Trophoblast cell (in vitro differentiated cells and primary cell): ENCODE measurements at regions not wholly inside any gene's neighbourhood (a gene's known extent, or its start where the extent isn't known, plus 50 kb on each side); places are given as distances from the start of the nearest gene placed in this dataset.
"Not testable (repeated sequence)": the region's sequence is repeated elsewhere in the genome, so short reads cannot be mapped to it uniquely, and the experiment has no call there.

Source experiments
- DNase-seq, 2 donors: peaks; one replicate each; pipeline ENCODE4 v3.0.0-alpha.2; 2016
- H2AFZ ChIP-seq: 2 replicates; pipeline ENCODE4 v1.6.1; 2013; ENCODE audit warnings: low read length, moderate library complexity, mild to moderate bottlenecking; ENCODE audit not compliant: insufficient read depth, poor library complexity
- H2AK5ac ChIP-seq: 2 replicates; pipeline ENCODE4 v1.6.1; 2013; ENCODE audit warnings: mild to moderate bottlenecking, low read length
- H2BK120ac ChIP-seq: 2 replicates; pipeline ENCODE4 v1.6.1; 2013; ENCODE audit warnings: low read length, mild to moderate bottlenecking, moderate library complexity; ENCODE audit not compliant: insufficient read depth, poor library complexity
- H2BK12ac ChIP-seq: 2 replicates; pipeline ENCODE4 v1.6.1; 2013; ENCODE audit warnings: mild to moderate bottlenecking, low read length, moderate library complexity
- H2BK5ac ChIP-seq: 2 replicates; pipeline ENCODE4 v1.6.1; 2013; ENCODE audit warnings: low read length, low read depth, moderate library complexity, mild to moderate bottlenecking; ENCODE audit not compliant: poor library complexity
- H3K14ac ChIP-seq: 2 replicates; pipeline ENCODE4 v1.6.1; 2013; ENCODE audit warnings: mild to moderate bottlenecking, low read length
- H3K18ac ChIP-seq: 2 replicates; pipeline ENCODE4 v1.6.1; 2013; ENCODE audit warnings: mild to moderate bottlenecking, low read length
- H3K23ac ChIP-seq: 2 replicates; pipeline ENCODE4 v1.6.1; 2013; ENCODE audit warnings: low read length
- H3K27ac ChIP-seq: 2 replicates; pipeline ENCODE4 v1.5.1; 2013; ENCODE audit warnings: low read depth, mild to moderate bottlenecking, inconsistent platforms, low read length, moderate library complexity
- H3K27me3 ChIP-seq: 2 replicates; pipeline ENCODE4 v1.6.1; 2013; ENCODE audit warnings: inconsistent platforms, mild to moderate bottlenecking, low read length, moderate library complexity; ENCODE audit not compliant: insufficient read depth
- H3K36me3 ChIP-seq, 2 experiments: 1 replicate in 1 of 2; 2 replicates in 1 of 2; pipeline ENCODE4 v1.6.1; 2013; ENCODE audit warnings: low read length in 2 of 2, mild to moderate bottlenecking in 2 of 2, moderate library complexity in 1 of 2; ENCODE audit not compliant: insufficient read depth in 2 of 2, control insufficient read depth in 1 of 2
- H3K4ac ChIP-seq: 2 replicates; pipeline ENCODE4 v1.6.1; 2013; ENCODE audit warnings: low read depth, mild to moderate bottlenecking, low read length, moderate library complexity
- H3K4me1 ChIP-seq, 2 experiments: 1 replicate in 1 of 2; 2 replicates in 1 of 2; pipeline ENCODE4 v1.6.1; 2013; ENCODE audit warnings: low read length in 2 of 2, mild to moderate bottlenecking in 2 of 2, moderate library complexity in 1 of 2; ENCODE audit not compliant: insufficient read depth in 2 of 2, control insufficient read depth in 1 of 2
- H3K4me2 ChIP-seq: 2 replicates; pipeline ENCODE4 v1.6.1; 2013; ENCODE audit warnings: inconsistent platforms, mild to moderate bottlenecking, low read length, moderate library complexity
- H3K4me3 ChIP-seq: 2 replicates; pipeline ENCODE4 v1.5.1; 2013; ENCODE audit warnings: mild to moderate bottlenecking, low read depth, low read length, inconsistent platforms
- H3K79me1 ChIP-seq: one replicate; pipeline ENCODE4 v1.6.1; 2013; ENCODE audit warnings: low read length
- H3K79me2 ChIP-seq: 2 replicates; pipeline ENCODE4 v1.6.1; 2013; ENCODE audit warnings: low read length, mild to moderate bottlenecking; ENCODE audit not compliant: control insufficient read depth, insufficient read depth, poor library complexity
- H3K9ac ChIP-seq: 2 replicates; pipeline ENCODE4 v1.6.1; 2013; ENCODE audit warnings: mild to moderate bottlenecking, low read length
- H3K9me3 ChIP-seq: 2 replicates; pipeline ENCODE4 v1.6.1; 2013; ENCODE audit warnings: low read depth, mild to moderate bottlenecking, control low read depth, inconsistent platforms, low read length; ENCODE audit not compliant: insufficient read depth
- H4K12ac ChIP-seq: 2 replicates; pipeline ENCODE4 v1.6.1; 2013; ENCODE audit warnings: low read depth, mild to moderate bottlenecking, low read length, moderate library complexity
- H4K8ac ChIP-seq: 2 replicates; pipeline ENCODE4 v1.6.1; 2013; ENCODE audit warnings: low read depth, mild to moderate bottlenecking, low read length, moderate library complexity
- H4K91ac ChIP-seq: one replicate; pipeline ENCODE4 v1.6.1; 2013; ENCODE audit warnings: low read depth, mild to moderate bottlenecking, low read length, moderate library complexity
- WGBS: extraction: QIAGEN DNeasy Blood & Tissue Kit; methylation state at CpG from one replicate; pipeline ENCODE4 v1.1.7; 2013; ENCODE audit warnings: missing lambda C conversion rate; ENCODE audit not compliant: insufficient read length, insufficient coverage; ENCODE audit errors: extremely low coverage; 5-methylcytosine and 5-hydroxymethylcytosine counted together

- peaks cover 3 to 4% of the 10 kb centered on the region in 2 experiments for H3K4me1 ChIP-seq
- H3K79me2 ChIP-seq = no peaks in the 10 kb centered on the region
- no peak for DNase-seq
- no peaks in the 10 kb centered on the region for H3K79me1 ChIP-seq
- H3K9ac ChIP-seq = no peak overlapping the region
- no CpG with 5 or more reads among the region's 3 CpGs for WGBS
- H3K36me3 ChIP-seq = no peaks in the 10 kb centered on the region
- no peak overlapping the region for H3K27ac ChIP-seq
- no peak overlapping the region for H3K14ac ChIP-seq
- H2AK5ac ChIP-seq = no peak overlapping the region
- no peak overlapping the region for H2BK12ac ChIP-seq
- H3K4me3 ChIP-seq = no peak overlapping the region
- no peak overlapping the region for H4K91ac ChIP-seq
- no peak overlapping the region for H2AFZ ChIP-seq
- H3K27me3 ChIP-seq = no peaks in the 10 kb centered on the region
- no peak overlapping the region for H3K4me2 ChIP-seq
- no peak overlapping the region for H2BK120ac ChIP-seq
- no peak overlapping the region for H3K18ac ChIP-seq
- no peak overlapping the region for H4K12ac ChIP-seq
- H3K9me3 ChIP-seq = peaks cover under 1% of the 10 kb centered on the region
- no peak overlapping the region for H3K4ac ChIP-seq
- H3K23ac ChIP-seq = no peak overlapping the region
- no peak overlapping the region for H4K8ac ChIP-seq
- no peak overlapping the region for H2BK5ac ChIP-seq
These were observed 271.6 kb downstream of the SPRY2 start for GRCh38 chr13:80069374-80069773.

- H3K9me3 ChIP-seq = no peaks in the 10 kb centered on the region
- H3K23ac ChIP-seq = no peak overlapping the region
- no peaks in the 10 kb centered on the region for H3K36me3 ChIP-seq
- no peak overlapping the region for H2AK5ac ChIP-seq
- no peak overlapping the region for H2AFZ ChIP-seq
- H3K4me3 ChIP-seq = no peak overlapping the region
- H4K8ac ChIP-seq = no peak overlapping the region
- no peak overlapping the region for H2BK120ac ChIP-seq
- H3K79me2 ChIP-seq = no peaks in the 10 kb centered on the region
- H3K9ac ChIP-seq = no peak overlapping the region
- H3K14ac ChIP-seq = no peak overlapping the region
- no peak for DNase-seq
- H3K4me2 ChIP-seq = no peak overlapping the region
- H2BK12ac ChIP-seq = no peak overlapping the region
- no peak overlapping the region for H3K18ac ChIP-seq
- H3K27ac ChIP-seq = no peak overlapping the region
- no peak overlapping the region for H4K91ac ChIP-seq
- no CpG with 5 or more reads among the region's 1 CpG for WGBS
- H3K4ac ChIP-seq = no peak overlapping the region
- H2BK5ac ChIP-seq = no peak overlapping the region
- H3K4me1 ChIP-seq = peaks cover 3 to 4% of the 10 kb centered on the region in 2 experiments
- no peaks in the 10 kb centered on the region for H3K79me1 ChIP-seq
- H4K12ac ChIP-seq = no peak overlapping the region
- H3K27me3 ChIP-seq = no peaks in the 10 kb centered on the region
These were observed 274.9 kb downstream of the SPRY2 start for GRCh38 chr13:80065996-80066395.

- H4K12ac ChIP-seq, H2BK5ac ChIP-seq, H3K4ac ChIP-seq, H4K8ac ChIP-seq, DNase-seq, H3K23ac ChIP-seq, H3K4me3 ChIP-seq, H3K79me1 ChIP-seq, H3K4me2 ChIP-seq, H2AK5ac ChIP-seq, H3K27ac ChIP-seq, H3K9me3 ChIP-seq, H3K27me3 ChIP-seq, H4K91ac ChIP-seq, H3K79me2 ChIP-seq, H2BK12ac ChIP-seq, H3K36me3 ChIP-seq, H3K4me1 ChIP-seq, H2AFZ ChIP-seq, H3K18ac ChIP-seq, H3K14ac ChIP-seq, H3K9ac ChIP-seq, H2BK120ac ChIP-seq: not testable (repeated sequence)
These were observed 278.5 kb downstream of the SPRY2 start for GRCh38 chr13:80062416-80062815.

GRCh38 chr13:80059789-80060188 is 281.1 kb downstream of the SPRY2 start:
- Histone ChIP-seq H4K12ac (no peak overlapping the region), H3K18ac (no peak overlapping the region), H3K27me3 (no peaks in the 10 kb centered on the region), H4K91ac (no peak overlapping the region), H3K14ac (no peak overlapping the region), H3K79me1 (no peaks in the 10 kb centered on the region), H3K4me2 (no peak overlapping the region), H3K4ac (no peak overlapping the region), H3K23ac (no peak overlapping the region), H4K8ac (no peak overlapping the region), H3K36me3 (no peaks in the 10 kb centered on the region), H2AFZ (no peak overlapping the region), H3K4me3 (no peak overlapping the region), H3K4me1 (no peaks in the 10 kb centered on the region), H2BK5ac (no peak overlapping the region), H2BK12ac (no peak overlapping the region), H3K79me2 (no peaks in the 10 kb centered on the region), H2BK120ac (no peak overlapping the region), H3K27ac (no peak overlapping the region), H2AK5ac (no peak overlapping the region), H3K9ac (no peak overlapping the region), H3K9me3 (no peaks in the 10 kb centered on the region)
- WGBS = no CpG with 5 or more reads among the region's 2 CpGs
- DNase-seq = no peak
